Activated CD8-positive, alpha-beta memory T cell treated with anti-CD3 and anti-CD28 coated beads, Interleukin-2, amount 50 U/mL, for 48 hours (primary cell): ENCODE measurements at regions not wholly inside any gene's neighbourhood (a gene's known extent, or its start where the extent isn't known, plus 50 kb on each side); places are given as distances from the start of the nearest gene placed in this dataset.

Experiments
- DNase-seq: peaks from one replicate; pipeline ENCODE4 v3.0.0-alpha.2; 2020

DNA sequence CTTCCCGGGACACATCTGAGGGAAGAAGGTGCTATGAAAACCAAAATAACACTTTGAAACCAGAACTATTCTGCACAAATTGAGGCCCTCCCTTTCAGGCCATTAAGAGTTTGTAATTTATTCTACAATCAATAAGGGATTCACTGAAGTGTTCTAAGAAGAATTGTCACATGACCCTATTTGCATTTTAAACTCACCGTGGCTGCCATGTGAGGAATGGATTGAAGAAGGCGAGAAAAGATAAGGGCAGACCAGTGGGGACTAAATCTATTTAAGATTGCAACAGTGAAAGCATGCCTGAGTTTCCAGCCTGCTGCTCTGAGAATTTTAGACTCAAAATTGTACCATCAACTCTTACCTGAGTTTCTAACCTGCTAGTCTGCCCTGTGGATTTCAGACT lies 408.8 kb upstream of the SALL1 start:
- no peak for DNase-seq

GRCh38 chr16:51557670-51558069 lies 406.6 kb upstream of the SALL1 start:
- no peak for DNase-seq

GRCh38 chr16:51556694-51557340 lies 405.7 kb upstream of the SALL1 start:
- no peak for DNase-seq

GRCh38 chr16:51553910-51554309 lies 402.8 kb upstream of the SALL1 start:
- no peak for DNase-seq

- no peak for DNase-seq
These were observed 402.2 kb upstream of the SALL1 start for GRCh38 chr16:51553314-51553713.

DNA sequence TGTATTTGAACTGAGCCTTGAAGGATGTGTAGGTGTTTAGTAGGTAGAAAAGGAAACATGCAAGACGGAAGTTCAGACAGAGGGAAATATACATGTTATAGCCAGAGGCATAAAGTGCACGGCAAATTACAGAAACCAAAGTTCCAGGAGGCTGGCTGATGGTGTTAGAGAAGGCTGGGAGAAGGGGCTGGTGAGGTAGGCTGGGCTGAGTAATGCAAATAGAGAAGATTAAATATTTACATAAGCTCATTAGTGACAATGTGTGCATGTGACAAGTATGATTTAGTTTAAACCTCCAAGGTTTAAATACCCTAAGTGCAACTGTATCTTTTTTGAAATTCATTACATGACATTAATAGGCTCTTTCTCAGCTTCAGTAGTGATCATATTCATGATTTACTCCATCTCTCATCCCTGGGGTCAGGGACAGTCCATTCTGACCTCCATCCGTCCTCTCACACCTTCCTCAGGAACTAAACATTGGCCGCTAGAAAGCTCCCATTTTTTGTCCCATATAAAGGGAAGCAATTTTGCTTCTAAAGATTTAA lies 399.8 kb upstream of the SALL1 start:
- no peak for DNase-seq

DNA sequence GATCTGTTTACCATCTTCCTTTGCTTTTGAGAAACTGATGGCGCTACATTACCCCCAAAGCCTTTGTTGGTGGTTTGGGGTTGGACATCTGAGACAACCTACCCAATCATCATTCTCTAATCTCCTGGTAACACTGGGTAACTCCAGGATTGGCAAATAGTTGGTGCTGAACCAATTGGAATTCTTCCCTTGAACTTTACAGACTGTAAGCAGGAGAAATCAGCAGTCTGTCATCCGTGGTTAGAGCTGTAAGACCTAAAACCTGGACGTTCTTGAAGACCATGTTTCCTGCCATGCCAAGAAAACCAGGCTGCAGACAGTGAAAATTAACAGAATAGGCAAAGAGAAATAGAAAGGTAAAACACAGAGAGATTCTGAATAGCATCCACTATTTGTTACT lies 398.8 kb upstream of the SALL1 start:
- no peak for DNase-seq

DNA sequence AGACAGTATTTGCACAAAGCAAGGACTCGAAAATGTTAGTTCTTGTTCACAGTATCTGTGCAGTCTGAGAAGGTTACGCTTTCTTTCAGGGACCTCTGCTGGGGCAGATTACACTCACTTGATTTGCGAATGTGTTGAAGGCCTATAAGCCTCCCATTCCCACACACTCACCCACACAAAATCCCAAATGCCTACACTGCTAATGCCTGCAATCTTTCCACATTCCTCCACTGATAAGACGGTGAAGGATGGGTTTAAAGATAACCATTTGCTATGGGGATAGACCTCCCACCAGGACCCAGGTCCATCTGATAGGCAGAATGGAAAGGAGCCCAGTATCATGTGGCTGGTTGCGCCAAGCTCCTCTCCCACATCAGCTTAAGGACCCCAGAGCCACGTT lies 394.9 kb upstream of the SALL1 start:
- DNase-seq = no peak

DNA sequence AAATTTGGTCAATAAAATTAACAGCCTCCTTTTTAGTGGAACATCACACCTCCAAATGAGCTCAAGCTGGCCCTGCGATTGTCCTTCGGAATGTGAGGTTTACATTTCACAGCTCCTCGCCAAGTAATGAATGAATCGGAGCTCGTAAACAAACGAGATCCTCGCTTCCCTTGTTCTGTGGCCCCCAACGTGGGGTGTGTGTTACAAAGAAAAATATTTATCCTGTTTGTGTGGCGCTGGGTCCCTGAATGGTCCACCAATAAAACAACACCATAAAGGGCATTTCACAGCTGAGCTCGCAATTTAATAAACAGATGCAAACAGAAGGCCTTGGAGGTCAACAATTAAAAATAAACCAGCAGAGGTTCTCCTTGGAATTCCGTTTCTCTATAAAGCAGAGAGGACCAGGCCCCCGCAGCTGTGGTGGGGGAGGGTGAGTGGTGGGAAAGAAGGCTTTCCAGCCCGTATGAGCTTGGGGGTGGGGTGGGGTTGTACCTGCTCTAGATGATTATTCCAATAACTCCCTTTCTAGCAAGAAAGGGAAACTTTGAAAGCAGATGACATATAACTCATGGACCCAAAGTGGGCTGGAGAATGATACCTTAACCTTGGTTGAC lies 393.9 kb upstream of the SALL1 start:
- DNase-seq = no peak

- no peak for DNase-seq
These were observed 392.9 kb upstream of the SALL1 start for GRCh38 chr16:51543971-51544370.

DNA sequence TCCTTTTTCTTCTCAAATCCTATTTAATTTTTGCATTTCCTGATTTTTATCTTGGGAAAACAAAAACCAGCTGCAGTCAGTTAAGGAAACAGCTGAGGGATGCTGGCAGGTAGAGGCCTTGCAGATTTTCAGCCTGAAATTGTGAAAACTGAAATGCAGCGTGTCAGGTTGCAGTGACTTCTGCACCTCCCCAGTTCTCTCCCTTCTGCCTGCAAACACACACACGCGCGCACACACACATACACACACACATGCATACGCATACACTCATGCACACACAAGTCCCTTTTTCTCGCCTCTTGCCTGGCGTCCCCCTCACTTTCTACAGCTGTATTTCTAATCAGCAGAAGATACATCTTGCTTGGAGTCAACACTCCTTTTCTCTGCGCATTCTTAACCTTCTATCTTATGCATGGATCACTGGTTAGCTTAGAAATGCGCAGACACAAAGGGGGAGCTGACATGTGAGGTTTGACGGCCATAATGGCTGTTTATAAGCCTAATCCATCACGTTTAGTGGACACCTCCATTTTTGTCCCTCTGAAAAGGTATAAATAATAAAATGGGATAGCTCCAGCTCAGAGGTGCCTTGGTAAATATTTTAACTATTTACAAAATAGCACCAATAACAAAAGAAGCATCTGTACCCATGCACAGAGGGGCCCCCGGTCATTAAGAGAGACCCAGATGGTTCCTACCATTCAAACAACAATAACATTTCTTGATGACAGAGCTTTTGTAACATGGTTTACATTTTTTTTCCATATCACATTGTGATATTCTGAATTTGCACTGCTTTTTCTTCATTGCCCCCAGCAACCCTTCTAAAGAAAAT lies 392.1 kb upstream of the SALL1 start:
- no peak for DNase-seq

DNA sequence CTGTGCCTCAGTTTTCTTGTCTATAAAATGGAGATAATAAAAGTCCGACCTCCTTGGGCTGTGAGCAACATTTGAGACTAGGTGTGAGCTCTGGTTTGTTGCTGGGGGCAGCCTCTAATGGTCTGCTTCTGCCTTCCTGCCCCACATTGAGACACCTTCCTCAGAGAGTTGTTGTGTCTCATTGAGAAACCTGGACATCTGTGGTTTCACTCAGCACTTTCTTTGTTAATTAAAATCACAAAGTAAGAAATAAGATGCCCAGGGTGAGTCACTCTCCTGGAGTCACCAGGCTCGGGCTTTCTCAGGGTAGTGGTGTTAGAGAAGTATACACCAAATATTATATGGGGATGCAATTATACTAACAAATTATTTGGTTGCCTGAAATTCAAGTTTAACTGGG lies 389.2 kb upstream of the SALL1 start:
- DNase-seq = no peak

DNA sequence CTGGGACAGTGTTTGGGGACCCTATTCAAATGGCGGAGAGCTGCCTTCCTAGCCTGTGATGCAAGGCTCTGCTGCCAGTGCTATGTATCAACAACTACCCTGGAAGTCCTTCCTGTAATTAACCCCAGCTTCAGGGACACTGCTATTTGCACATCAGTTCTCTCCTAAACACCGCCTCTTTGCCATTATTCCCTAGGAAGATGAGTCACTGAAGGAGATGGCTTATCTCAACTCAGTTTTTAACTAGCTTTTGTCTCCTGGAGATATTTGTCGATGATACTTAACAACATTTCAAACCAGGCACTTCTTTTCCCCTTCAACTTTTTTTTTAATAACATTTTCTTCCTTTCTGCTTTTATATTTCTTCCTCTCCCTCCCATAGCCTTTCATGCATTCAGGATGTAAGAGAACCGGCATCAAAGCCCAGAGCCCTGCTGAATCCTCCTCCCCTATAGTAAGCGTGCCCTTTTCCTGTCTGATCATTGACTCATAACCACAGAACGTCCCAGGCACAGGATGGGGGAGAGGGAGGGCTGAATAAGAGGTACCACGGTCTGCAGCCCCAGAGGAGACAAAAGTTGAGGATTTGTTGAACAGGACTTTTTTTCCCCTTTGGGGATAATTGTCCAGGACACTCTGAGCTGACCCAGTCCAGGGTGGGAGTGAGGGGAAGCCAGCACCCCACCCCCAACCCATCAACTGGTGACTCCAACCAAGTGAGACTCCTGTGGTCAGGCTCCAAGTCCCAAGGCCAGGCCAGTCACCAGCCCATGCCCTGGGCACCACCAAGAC lies 387.8 kb upstream of the SALL1 start:
- no peak for DNase-seq

DNA sequence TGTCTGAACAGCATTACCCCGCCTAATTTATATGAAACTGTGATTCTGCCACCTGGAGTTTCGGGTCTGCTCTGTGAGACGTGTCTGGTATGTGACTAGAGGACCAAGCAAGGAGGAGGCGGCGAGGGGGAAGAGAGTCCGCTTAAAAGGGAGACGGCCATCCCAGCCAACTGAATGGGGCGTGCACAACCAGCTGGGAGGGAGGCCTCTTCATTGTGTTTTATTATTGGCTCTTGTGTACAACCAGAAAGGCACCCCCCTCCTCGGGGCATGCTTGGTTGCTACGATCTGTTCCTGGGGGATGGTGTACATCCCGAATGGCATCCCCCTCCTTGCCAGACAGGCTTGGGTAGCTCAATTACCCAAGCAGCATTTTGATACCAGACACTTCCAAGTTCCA lies 384.5 kb upstream of the SALL1 start:
- DNase-seq = no peak

DNA sequence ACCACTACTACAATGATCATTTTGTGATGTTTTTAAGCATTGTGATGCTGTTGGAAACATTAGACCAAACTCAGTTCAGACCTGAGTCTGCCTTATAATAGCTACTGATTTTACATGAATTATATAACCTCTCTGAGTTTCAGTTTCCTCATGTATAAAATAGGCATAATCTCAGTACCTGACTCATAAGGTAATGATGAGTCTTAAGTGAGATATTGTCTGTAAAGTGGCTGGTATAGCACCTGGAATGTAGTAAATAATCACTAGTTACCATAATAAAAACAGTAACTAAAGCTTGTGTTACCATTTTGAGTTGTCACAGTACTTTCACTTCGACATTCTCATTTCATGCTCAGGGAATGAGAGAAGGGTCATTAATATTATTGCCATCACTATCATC lies 381.5 kb upstream of the SALL1 start:
- no peak for DNase-seq

GRCh38 chr16:51531271-51531670 lies 380.2 kb upstream of the SALL1 start:
- no peak for DNase-seq

DNA sequence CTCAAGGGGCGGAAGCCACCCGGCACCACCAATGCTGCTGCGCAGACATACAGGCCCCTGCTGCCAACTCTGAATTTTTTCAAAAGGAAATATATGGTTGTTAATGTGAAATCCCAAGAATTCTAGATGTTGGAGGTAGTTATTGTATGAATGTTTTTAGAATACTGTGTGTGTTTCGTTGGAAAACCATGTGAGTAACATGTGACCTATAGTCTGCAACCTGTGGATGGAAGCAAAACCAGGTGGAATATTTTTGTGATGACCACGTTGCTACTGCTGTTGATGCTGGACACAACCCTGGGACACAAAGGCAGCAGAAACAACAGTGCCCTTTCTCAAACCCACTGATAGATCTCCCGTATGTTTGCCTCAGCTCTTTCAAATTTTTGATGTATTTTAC lies 376.3 kb upstream of the SALL1 start:
- no peak for DNase-seq

DNA sequence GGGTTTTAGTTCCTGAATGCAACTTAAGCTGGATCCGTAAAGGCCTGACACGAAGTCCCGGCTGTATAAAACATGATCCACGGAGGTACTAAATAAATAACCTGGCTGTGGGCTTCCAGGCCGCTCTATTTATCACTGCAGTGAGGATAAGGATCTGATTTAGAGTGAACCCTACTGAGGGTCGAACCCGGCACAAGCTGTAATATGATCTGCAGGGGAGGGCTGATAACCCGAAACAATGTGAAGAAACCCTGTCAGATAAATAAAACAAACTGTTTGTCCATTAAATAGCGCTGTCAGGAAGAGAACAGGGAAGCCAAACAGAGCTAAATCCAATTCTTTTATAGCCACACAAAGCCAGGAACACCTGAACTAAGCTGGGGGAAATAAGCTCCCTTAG lies 375.6 kb upstream of the SALL1 start:
- DNase-seq = no peak

GRCh38 chr16:51524555-51525373 lies 373.7 kb upstream of the SALL1 start:
- DNase-seq = no peak

DNA sequence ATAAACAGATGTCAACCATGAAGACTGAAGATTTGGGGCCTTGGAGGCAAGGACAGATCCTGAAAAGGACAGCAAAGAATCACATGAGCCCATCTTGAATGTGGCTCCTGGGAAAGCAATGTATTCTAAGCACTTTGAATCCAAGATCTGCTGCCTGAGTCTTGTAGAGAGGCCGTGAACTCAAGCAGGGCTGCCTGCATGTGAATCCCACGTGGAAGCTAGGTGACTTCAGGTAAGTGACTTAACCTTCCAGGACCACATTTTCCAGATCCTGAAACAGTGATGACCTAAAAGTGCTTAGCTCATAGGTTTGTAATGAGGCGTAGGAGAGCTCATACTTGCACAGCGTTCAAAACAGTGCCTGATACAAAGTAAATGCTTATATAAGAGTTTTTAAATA lies 373.0 kb upstream of the SALL1 start:
- DNase-seq = no peak

- DNase-seq = no peak
These were observed 372.3 kb upstream of the SALL1 start for GRCh38 chr16:51523400-51523799.

DNA sequence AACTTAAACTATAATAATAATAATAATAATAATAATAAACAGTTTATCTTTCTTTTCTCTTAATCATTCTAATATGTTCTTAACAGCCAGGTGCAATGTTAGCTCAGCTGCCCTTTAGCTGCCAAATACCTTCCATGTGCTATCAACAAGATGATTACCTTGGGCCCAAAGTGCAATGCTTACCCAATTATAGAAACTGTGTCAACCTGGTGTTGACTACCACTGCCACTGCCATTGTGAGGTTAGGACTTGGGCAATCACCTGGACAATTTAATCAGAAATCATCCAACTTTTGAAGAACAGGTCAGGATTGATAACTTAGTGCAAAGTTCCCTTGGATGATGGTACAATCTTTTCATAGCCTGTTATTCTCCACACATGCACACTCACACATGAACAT lies 371.8 kb upstream of the SALL1 start:
- DNase-seq = no peak
